GM12892 (cell line): ENCODE measurements at regions not wholly inside any gene's neighbourhood (a gene's known extent, or its start where the extent isn't known, plus 50 kb on each side); places are given as distances from the start of the nearest gene placed in this dataset.

Experiments
- POLR2A ChIP-seq: IDR thresholded peaks from 2 replicates; pipeline ENCODE4 v1.6.1; 2011; ENCODE audit warnings: low read depth, low read length, control low read depth
- POLR2AphosphoS5 ChIP-seq: IDR thresholded peaks from 2 replicates; pipeline ENCODE4 v1.6.1; 2011; ENCODE audit warnings: low read depth, low read length, control low read depth
- TAF1 ChIP-seq: IDR thresholded peaks from 2 replicates; pipeline ENCODE4 v1.6.1; 2011; ENCODE audit warnings: low read depth, mild to moderate bottlenecking, control low read depth, low read length, borderline replicate concordance

- TF ChIP-seq POLR2AphosphoS5 (no peak), POLR2A (no peak), TAF1 (no peak)
Observed at GRCh38 chr16:76106647-76107046, 170.6 kb upstream of the CNTNAP4 start.
